HFFc6 (cell line): ENCODE measurements at regions not wholly inside any gene's neighbourhood (a gene's known extent, or its start where the extent isn't known, plus 50 kb on each side); places are given as distances from the start of the nearest gene placed in this dataset.

Experiments used
- DNase-seq: peaks from one replicate; pipeline ENCODE4 v3.0.0-alpha.2; 2018
- H3K27ac Mint-ChIP-seq: 2 replicates; pipeline ENCODE4 v1.8.0; 2020; ENCODE audit warnings: mild to moderate bottlenecking, mixed read lengths
- H3K27me3 Mint-ChIP-seq: 2 replicates; pipeline ENCODE4 v1.8.0; 2021; ENCODE audit warnings: mild to moderate bottlenecking, moderate library complexity, mixed read lengths; ENCODE audit not compliant: insufficient read depth
- H3K36me3 Mint-ChIP-seq: 2 replicates; pipeline ENCODE4 v1.8.0; 2021; ENCODE audit warnings: low read depth, mixed read lengths
- H3K4me1 Mint-ChIP-seq: 2 replicates; pipeline ENCODE4 v1.8.0; 2020; ENCODE audit warnings: low read depth, mixed read lengths
- H3K4me3 Mint-ChIP-seq: 2 replicates; pipeline ENCODE4 v1.8.0; 2020; ENCODE audit warnings: mild to moderate bottlenecking, moderate library complexity, mixed read lengths
- H3K9me3 Mint-ChIP-seq: 2 replicates; pipeline ENCODE4 v1.8.0; 2020; ENCODE audit warnings: mild to moderate bottlenecking, mixed read lengths
- CTCF ChIP-seq: fragments of 200-600 bp; sonication (generic); IDR thresholded peaks from 2 replicates; pipeline ENCODE4 v1.5.0; 2021; ENCODE audit warnings: antibody characterized with exemption, mild to moderate bottlenecking

DNA sequence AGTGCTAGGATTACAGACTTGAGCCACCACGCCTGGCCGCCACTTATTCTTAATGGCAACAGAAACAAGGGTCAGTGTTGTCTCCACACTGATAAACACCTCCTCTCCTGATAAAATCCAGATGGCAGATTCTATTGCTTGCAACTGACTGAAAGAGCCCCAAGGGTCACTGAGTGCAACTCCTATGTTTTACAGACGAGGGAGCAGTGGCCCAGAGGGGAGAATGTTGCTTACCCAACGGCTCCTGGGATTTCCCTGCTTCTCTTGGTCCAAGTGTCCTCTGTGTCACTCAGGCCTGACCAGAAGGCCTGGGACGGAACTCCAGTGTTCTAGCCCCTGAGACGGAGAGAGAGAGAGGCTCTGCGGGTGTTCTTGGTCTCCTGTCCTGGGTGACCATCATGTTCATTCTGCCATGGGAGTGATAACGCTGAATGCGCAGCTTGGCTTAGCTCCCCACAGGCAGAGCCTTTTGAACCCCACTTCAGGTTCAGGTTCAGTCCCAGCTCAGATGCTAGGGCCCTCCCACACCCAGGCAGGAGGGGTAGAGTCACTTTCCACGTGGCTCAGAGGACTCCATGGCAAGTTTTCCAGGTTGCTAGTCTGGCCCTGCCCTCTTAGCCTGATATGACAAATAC, 77.3 kb upstream of the NLRP1 start:
- no peak for DNase-seq
- H3K4me1 Mint-ChIP-seq: no peaks in the 10 kb centered on the region
- H3K27ac Mint-ChIP-seq: no peak overlapping the region
- H3K36me3 Mint-ChIP-seq: no peaks in the 10 kb centered on the region
- no peaks in the 10 kb centered on the region for H3K9me3 Mint-ChIP-seq
- 0 out of 2 replicates have a peak, but pooled peaks have one; percentile 9 for TF ChIP-seq CTCF
- no peak overlapping the region for H3K4me3 Mint-ChIP-seq
- peaks cover 41% of the 10 kb centered on the region for H3K27me3 Mint-ChIP-seq

- Mint-ChIP-seq H3K27ac (no peak overlapping the region), H3K4me3 (no peak overlapping the region), H3K4me1 (no peaks in the 10 kb centered on the region), H3K9me3 (no peaks in the 10 kb centered on the region), H3K27me3 (peaks cover 39% of the 10 kb centered on the region), H3K36me3 (no peaks in the 10 kb centered on the region)
- no peak for TF ChIP-seq CTCF
- no peak for DNase-seq
These were observed 78.2 kb upstream of the NLRP1 start for GRCh38 chr17:5662409-5663085.

- Mint-ChIP-seq H3K27me3 (peaks cover 47% of the 10 kb centered on the region), H3K9me3 (no peaks in the 10 kb centered on the region), H3K27ac (no peak overlapping the region), H3K4me1 (no peaks in the 10 kb centered on the region), H3K4me3 (no peak overlapping the region), H3K36me3 (no peaks in the 10 kb centered on the region)
- no peak for DNase-seq
- TF ChIP-seq CTCF: no peak
These were observed 80.9 kb upstream of the NLRP1 start for GRCh38 chr17:5665164-5665563.

GRCh38 chr17:5667871-5668270, 83.6 kb upstream of the NLRP1 start:
- Mint-ChIP-seq H3K9me3 (no peaks in the 10 kb centered on the region), H3K4me1 (no peaks in the 10 kb centered on the region), H3K27me3 (peaks cover 46% of the 10 kb centered on the region), H3K4me3 (no peak overlapping the region), H3K36me3 (no peaks in the 10 kb centered on the region), H3K27ac (no peak overlapping the region)
- TF ChIP-seq CTCF: peak; percentile 51
- no peak for DNase-seq

GRCh38 chr17:5668557-5669138, 84.3 kb upstream of the NLRP1 start:
- no peaks in the 10 kb centered on the region for H3K4me1 Mint-ChIP-seq
- no peaks in the 10 kb centered on the region for H3K36me3 Mint-ChIP-seq
- TF ChIP-seq CTCF: no peak
- H3K27me3 Mint-ChIP-seq: peaks cover 45% of the 10 kb centered on the region
- H3K27ac Mint-ChIP-seq: no peak overlapping the region
- H3K9me3 Mint-ChIP-seq: no peaks in the 10 kb centered on the region
- H3K4me3 Mint-ChIP-seq: no peak overlapping the region
- no peak for DNase-seq
